ENCODE measurements at regions not wholly inside any gene's neighbourhood (a gene's known extent, or its start where the extent isn't known, plus 50 kb on each side); places are given as distances from the start of the nearest gene placed in this dataset.

- peaks cover 0 to 6% (median 0%) of the 10 kb centered on the region in 3 donors for H3K4me1 ChIP-seq (ENCODE audit: control insufficient read depth in 2 of 3, insufficient read depth in 2 of 3, low read depth in 1 of 3, low read length in 3 of 3)
- no peaks in the 10 kb centered on the region for H3K36me3 ChIP-seq (ENCODE audit: control insufficient read depth in 2 of 3, insufficient read depth in 3 of 3, low read length in 3 of 3)
- peak overlapping the region; percentile 92 to 98 (median 98) for H3K9ac ChIP-seq (ENCODE audit: low read length in 3 of 3)
- intact Hi-C loops (cut with DNase I), result no loop called here
- TF ChIP-seq CTCF (IDR thresholded peaks at IDR 0.05; ENCODE audit: borderline replicate concordance, extremely low read depth, insufficient read depth), result no peak
- FAIRE-seq (no peak), DNase-seq (no peak)
- H3K27ac ChIP-seq (ENCODE audit: low read depth in 2 of 2, low read length in 2 of 2), result peak overlapping the region; percentile 90 to 96
- H3K27me3 ChIP-seq (ENCODE audit: control insufficient read depth, insufficient read depth, low read length), result no peaks in the 10 kb centered on the region
- H3K9me3 ChIP-seq (ENCODE audit: control insufficient read depth in 2 of 3, insufficient read depth in 1 of 3, low read length in 3 of 3), result no peaks in the 10 kb centered on the region
- H3K4me3 ChIP-seq (ENCODE audit: low read length in 3 of 3), result peak overlapping the region; percentile 53 to 97 (median 93)
These were observed 84.0 kb downstream of the HFE start for GRCh38 chr6:26170951-26171841.

GRCh38 chr6:26172608-26172968 is 85.4 kb downstream of the HFE start:
- Histone ChIP-seq H3K4me1 (ENCODE audit: control insufficient read depth in 2 of 3, insufficient read depth in 2 of 3, low read depth in 1 of 3, low read length in 3 of 3) (peaks cover 0 to 6% (median 0%) of the 10 kb centered on the region in 3 donors), H3K9ac (ENCODE audit: low read length in 3 of 3) (peak overlapping the region; percentile 92 to 98 (median 98)), H3K4me3 (ENCODE audit: low read length in 3 of 3) (peak overlapping the region; percentile 93 to 97 (median 95)), H3K27ac (ENCODE audit: low read depth in 2 of 2, low read length in 2 of 2) (peak overlapping the region; percentile 90 to 96), H3K27me3 (ENCODE audit: control insufficient read depth, insufficient read depth, low read length) (no peaks in the 10 kb centered on the region), H3K9me3 (ENCODE audit: control insufficient read depth in 2 of 3, insufficient read depth in 1 of 3, low read length in 3 of 3) (no peaks in the 10 kb centered on the region), H3K36me3 (ENCODE audit: control insufficient read depth in 2 of 3, insufficient read depth in 3 of 3, low read length in 3 of 3) (no peaks in the 10 kb centered on the region)
- peak in 1 of 5 donors; percentile 74 for DNase-seq
- no peak for FAIRE-seq
- intact Hi-C loops (cut with DNase I), result no loop called here
- no peak for TF ChIP-seq CTCF (IDR thresholded peaks at IDR 0.05; ENCODE audit: borderline replicate concordance, extremely low read depth, insufficient read depth)

GRCh38 chr6:26173836-26174145 is 86.6 kb downstream of the HFE start:
- Histone ChIP-seq H3K36me3 (ENCODE audit: control insufficient read depth in 2 of 3, insufficient read depth in 3 of 3, low read length in 3 of 3) (no peaks in the 10 kb centered on the region), H3K27ac (ENCODE audit: low read depth in 2 of 2, low read length in 2 of 2) (no peak overlapping the region)
- FAIRE-seq, result no peak

More at GRCh38 chr6:26173836-26174145, 86.6 kb downstream of the HFE start:
- H3K27me3 ChIP-seq (ENCODE audit: control insufficient read depth, insufficient read depth, low read length), result no peaks in the 10 kb centered on the region
- H3K9ac ChIP-seq (ENCODE audit: low read length in 3 of 3), result no peak overlapping the region
- H3K4me3 ChIP-seq (ENCODE audit: low read length in 3 of 3), result no peak overlapping the region
- DNase-seq, result no peak
- no peaks in the 10 kb centered on the region for H3K9me3 ChIP-seq (ENCODE audit: control insufficient read depth in 2 of 3, insufficient read depth in 1 of 3, low read length in 3 of 3)
- intact Hi-C loops (cut with DNase I), result no loop called here
- H3K4me1 ChIP-seq (ENCODE audit: control insufficient read depth in 2 of 3, insufficient read depth in 2 of 3, low read depth in 1 of 3, low read length in 3 of 3), result peaks cover 0 to 6% (median 0%) of the 10 kb centered on the region in 3 donors
- no peak for TF ChIP-seq CTCF (IDR thresholded peaks at IDR 0.05; ENCODE audit: borderline replicate concordance, extremely low read depth, insufficient read depth)

Data from kidney (tissue), 13 donors.